Panc1 (cell line): ENCODE measurements at regions not wholly inside any gene's neighbourhood (a gene's known extent, or its start where the extent isn't known, plus 50 kb on each side); places are given as distances from the start of the nearest gene placed in this dataset.

Experiments
- ATAC-seq: fragments of 200-7000 bp; cut with Tn5 transposase; 2 replicates; pipeline ENCODE4 v1.9.1; 2020; ENCODE audit warnings: mild to moderate bottlenecking, moderate library complexity
- BruUV-seq: library from RNA; stranded (reverse); fragments of 400-500 nt; replicated peaks from 2 replicates; lab custom pipeline; 2021; lab: Mats Ljungman, UMichigan
- CTCF ChIA-PET: fragments of 300-600 bp; sonication (Branson Sonifier 250); formaldehyde crosslinking; loops from one replicate; lab custom pipeline; 2022; ENCODE audit warnings: antibody characterized with exemption; lab: Charles Lee
- POLR2A ChIA-PET: fragments of 300-600 bp; sonication (Branson Sonifier 250); formaldehyde crosslinking; loops from one replicate; lab custom pipeline; 2022; ENCODE audit warnings: antibody characterized with exemption; lab: Charles Lee
- DNase-seq: peaks from one replicate; pipeline ENCODE4 v3.0.0-alpha.2; 2010; ENCODE audit warnings: low read depth, low spot score
- H3K27ac ChIP-seq: 2 replicates; pipeline ENCODE4 v1.5.1; 2011; ENCODE audit warnings: mild to moderate bottlenecking, low read length, inconsistent platforms
- H3K27me3 ChIP-seq: fragments of 200-500 bp; sonication (Bioruptor generic); 2 replicates; pipeline ENCODE4 v1.6.0; 2014; ENCODE audit warnings: low read length, inconsistent platforms; ENCODE audit not compliant: control insufficient read depth, insufficient read depth
- H3K36me3 ChIP-seq: fragments of 200-500 bp; sonication (Bioruptor generic); 2 replicates; pipeline ENCODE4 v1.5.1; 2014; ENCODE audit warnings: inconsistent platforms, mild to moderate bottlenecking, low read length, moderate library complexity; ENCODE audit not compliant: control insufficient read depth, insufficient read depth
- H3K4me1 ChIP-seq: 2 replicates; pipeline ENCODE4 v1.5.1; 2011; ENCODE audit warnings: inconsistent platforms, mild to moderate bottlenecking, low read length, moderate library complexity; ENCODE audit not compliant: control insufficient read depth, insufficient read depth
- H3K4me3 ChIP-seq, 2 experiments: 2 replicates each; pipeline ENCODE4 v1.5.1; 2011 to 2012; ENCODE audit warnings: low read depth in 2 of 2, low read length in 2 of 2, mild to moderate bottlenecking in 2 of 2, inconsistent platforms in 1 of 2, moderate library complexity in 1 of 2
- H3K9me3 ChIP-seq: fragments of 200-500 bp; sonication (Bioruptor generic); 2 replicates; pipeline ENCODE4 v1.5.1; 2014; ENCODE audit warnings: low read depth, mild to moderate bottlenecking, inconsistent platforms, low read length, moderate library complexity; ENCODE audit not compliant: control insufficient read depth, insufficient read depth
- CTCF ChIP-seq: fragments of 450-650 bp; IDR thresholded peaks from 2 replicates; pipeline ENCODE4 v1.5.1; 2017; ENCODE audit warnings: mild to moderate bottlenecking
- POLR2AphosphoS5 ChIP-seq: IDR thresholded peaks from 2 replicates; pipeline ENCODE4 v1.6.1; 2012; ENCODE audit warnings: mild to moderate bottlenecking, low read depth, low read length, moderate library complexity
- REST ChIP-seq, 2 experiments: IDR thresholded peaks; 2 replicates each; pipeline ENCODE4 v1.6.1; 2011 to 2012; ENCODE audit warnings: low read depth in 2 of 2, control low read depth in 1 of 2, low read length in 1 of 2, mild to moderate bottlenecking in 1 of 2, moderate library complexity in 1 of 2; ENCODE audit not compliant: insufficient read depth in 1 of 2
- SIN3A ChIP-seq: IDR thresholded peaks from 2 replicates; pipeline ENCODE4 v1.6.1; 2012; ENCODE audit warnings: low read depth, mild to moderate bottlenecking, low read length, moderate library complexity, borderline replicate concordance; ENCODE audit not compliant: insufficient read depth
- TCF7L2 ChIP-seq: IDR thresholded peaks from 2 replicates; pipeline ENCODE4 v1.6.1; 2011; ENCODE audit warnings: mild to moderate bottlenecking, low read depth, low read length, inconsistent platforms
- in situ Hi-C: cut with HindIII; loops from 2 replicates; pipeline ENCODE4 v1.10.0; 2016; ENCODE audit warnings: low sequenced_read_pairs, low pct_unique_long_range_greater_than_20kb
- intact Hi-C: fragments of 100-400 bp; cut with micrococcal nuclease; formaldehyde crosslinking; loops from one replicate; pipeline ENCODE4 v1.10.0; 2022; ENCODE audit not compliant: unreplicated experiment

DNA sequence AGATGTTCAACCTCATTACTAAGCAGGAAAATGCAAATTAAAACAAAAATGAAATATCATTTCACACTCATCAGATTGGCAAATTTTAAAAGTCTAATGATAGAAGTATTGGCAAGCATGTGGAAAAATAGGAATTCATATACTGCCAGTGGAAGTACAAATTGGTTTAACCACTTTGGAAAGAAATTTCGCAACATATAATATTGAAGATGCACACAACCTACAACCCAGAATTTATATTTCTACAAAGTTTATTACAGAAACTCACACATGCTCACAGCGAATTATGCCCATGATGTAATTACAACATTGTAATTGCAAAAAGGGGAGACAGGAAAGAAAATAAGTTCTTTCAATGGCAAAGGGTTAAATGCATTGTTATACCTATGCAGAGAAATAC lies 324.1 kb downstream of the IGSF11 start:
- CTCF ChIA-PET, result no interaction called here
- no peak for DNase-seq
- TF ChIP-seq SIN3A (no peak), CTCF (no peak), REST (IDR thresholded peaks at IDR 0.05; ENCODE audit: insufficient read depth in 1 of 2, low read depth in 2 of 2, low read length in 1 of 2) (no peak), POLR2AphosphoS5 (no peak), TCF7L2 (no peak)

DNA sequence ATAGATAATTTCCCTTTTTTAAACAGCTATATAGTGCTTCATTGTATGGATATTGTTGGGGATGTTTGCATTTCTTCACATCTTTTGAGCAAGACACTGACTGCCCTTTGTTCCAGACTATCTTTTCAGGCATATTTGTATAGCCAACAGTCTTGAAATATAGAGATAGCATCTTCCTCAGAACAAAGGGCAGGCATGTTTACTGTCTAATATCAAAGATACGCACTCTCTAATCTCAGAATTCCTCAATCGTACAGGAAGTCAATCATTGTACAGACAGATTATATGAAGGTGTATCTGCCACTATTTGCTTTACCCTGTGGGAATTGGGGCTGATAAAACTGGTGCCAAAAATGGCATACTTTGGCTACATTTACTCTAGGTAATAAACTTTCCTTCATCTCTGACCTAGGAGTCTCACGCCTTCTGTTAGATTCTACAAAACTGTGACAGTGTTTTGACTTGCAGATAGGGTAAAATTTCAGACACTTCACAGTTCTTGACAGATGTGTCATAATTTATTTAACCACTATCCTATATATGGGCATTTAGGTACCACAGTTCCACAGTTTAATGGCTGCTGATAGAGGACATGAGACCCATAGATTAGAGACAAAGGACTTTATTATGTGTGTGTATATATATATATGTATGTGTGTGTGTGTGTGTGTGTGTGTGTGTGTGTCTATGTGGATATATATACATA lies 321.0 kb downstream of the IGSF11 start:
- ChIA-PET CTCF (no interaction called here), POLR2A (no interaction called here)
- Histone ChIP-seq H3K4me3 (no peak overlapping the region), H3K36me3 (no peaks in the 10 kb centered on the region), H3K4me1 (no peaks in the 10 kb centered on the region), H3K27ac (no peak overlapping the region), H3K27me3 (no peaks in the 10 kb centered on the region), H3K9me3 (no peaks in the 10 kb centered on the region)
- TF ChIP-seq TCF7L2 (no peak), SIN3A (no peak), CTCF (no peak)
- DNase-seq (no peak), ATAC-seq (no peak)
- BruUV-seq, result no TSS peak
- in situ Hi-C loops (no loop called here), intact Hi-C loops (no loop called here)

More for the DNA sequence above, 324.1 kb downstream of the IGSF11 start:
- no peaks in the 10 kb centered on the region for H3K27me3 ChIP-seq
- no TSS peak for BruUV-seq
- POLR2A ChIA-PET, result no interaction called here
- no peak overlapping the region for H3K4me3 ChIP-seq
- intact Hi-C loops, result no loop called here
- H3K4me1 ChIP-seq, result no peaks in the 10 kb centered on the region
- no peaks in the 10 kb centered on the region for H3K36me3 ChIP-seq
- in situ Hi-C loops, result no loop called here
- H3K9me3 ChIP-seq, result no peaks in the 10 kb centered on the region
- ATAC-seq, result no peak
- H3K27ac ChIP-seq, result no peak overlapping the region
